ENCODE measurements at regions not wholly inside any gene's neighbourhood (a gene's known extent, or its start where the extent isn't known, plus 50 kb on each side); places are given as distances from the start of the nearest gene placed in this dataset.
A peak's percentile ranks its signal among the peaks of the same experiment; 100 is the strongest.

GRCh38 chr14:76551906-76552305 is 176.0 kb downstream of the ESRRB start:
- DNase-seq (ENCODE audit: low spot score) = no peak
- no peak for TF ChIP-seq CTCF (IDR thresholded peaks at IDR 0.05; ENCODE audit: extremely low read depth, missing control alignments)

GRCh38 chr14:76564471-76565422 is 188.8 kb downstream of the ESRRB start:
- DNase-seq (ENCODE audit: low spot score) = no peak
- TF ChIP-seq CTCF (IDR thresholded peaks at IDR 0.05; ENCODE audit: extremely low read depth, missing control alignments) = peak; percentile 3

GRCh38 chr14:76566439-76566838 is 190.5 kb downstream of the ESRRB start:
- DNase-seq (ENCODE audit: low spot score) = no peak
- no peak for TF ChIP-seq CTCF (IDR thresholded peaks at IDR 0.05; ENCODE audit: extremely low read depth, missing control alignments)

- TF ChIP-seq CTCF (IDR thresholded peaks at IDR 0.05; ENCODE audit: extremely low read depth, missing control alignments) = no peak
- no peak for DNase-seq (ENCODE audit: low spot score)
Observed at GRCh38 chr14:76574416-76575095, 186.7 kb upstream of the VASH1 start.

- no peak for TF ChIP-seq CTCF (IDR thresholded peaks at IDR 0.05; ENCODE audit: extremely low read depth, missing control alignments)
- no peak for DNase-seq (ENCODE audit: low spot score)
Observed at GRCh38 chr14:76575108-76575507, 186.2 kb upstream of the VASH1 start.

GRCh38 chr14:76576047-76576741 is 185.1 kb upstream of the VASH1 start:
- no peak for DNase-seq (ENCODE audit: low spot score)
- TF ChIP-seq CTCF (IDR thresholded peaks at IDR 0.05; ENCODE audit: extremely low read depth, missing control alignments) = no peak

Measured in GM20000 (cell line).